ENCODE measurements at regions not wholly inside any gene's neighbourhood (a gene's known extent, or its start where the extent isn't known, plus 50 kb on each side); places are given as distances from the start of the nearest gene placed in this dataset.

DNA sequence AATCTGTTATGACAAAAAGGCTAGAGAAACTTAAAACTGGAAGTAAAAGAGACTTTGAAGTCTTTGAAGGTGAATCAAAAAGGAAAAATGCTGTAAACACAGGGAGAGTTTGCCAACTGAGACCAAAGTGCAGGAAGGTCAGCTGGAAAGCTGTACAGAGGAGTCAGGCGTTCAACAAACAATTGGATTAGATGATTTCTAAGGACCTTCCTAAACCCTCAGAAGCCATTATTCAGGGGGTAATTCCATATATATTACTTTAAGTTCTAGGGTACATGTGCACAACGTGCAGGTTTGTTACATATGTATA lies 156.8 kb downstream of the ZBTB18 start:
- Mint-ChIP-seq H3K4me3 (no peak overlapping the region), H3K4me1 (no peaks in the 10 kb centered on the region), H3K9me3 (no peaks in the 10 kb centered on the region), H3K27me3 (no peaks in the 10 kb centered on the region), H3K36me3 (ENCODE audit: low read depth) (no peaks in the 10 kb centered on the region), H3K27ac (no peak overlapping the region)
- no peak for DNase-seq
- ChIA-PET CTCF (interaction anchor here (0.6 to 1.5 kb wide), 2 partner anchors 19 to 400 kb away, joined by 3 read pairs; no protein-coding TSS in a partner anchor), POLR2A (no interaction called here)

DNA sequence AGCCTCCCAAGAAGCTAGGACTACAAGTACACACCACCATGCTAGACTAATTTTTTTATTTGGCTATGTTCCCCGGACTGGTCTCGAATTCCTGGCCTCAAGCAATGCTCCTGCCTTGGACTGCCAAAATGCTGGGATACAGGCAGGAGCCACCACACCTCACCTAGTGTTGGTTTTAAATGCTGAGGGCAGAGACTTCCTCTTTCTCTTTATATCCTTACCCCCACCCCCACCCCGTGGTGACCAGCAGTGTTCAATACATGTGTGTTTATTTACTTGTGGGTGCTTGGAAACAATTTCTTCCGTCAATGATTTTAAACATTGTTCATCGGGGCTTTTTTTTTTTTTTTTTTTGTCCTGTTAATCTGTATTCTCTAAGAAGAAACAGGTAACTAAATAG lies 158.9 kb downstream of the ZBTB18 start:
- Mint-ChIP-seq H3K36me3 (ENCODE audit: low read depth) (no peaks in the 10 kb centered on the region), H3K4me3 (no peak overlapping the region), H3K9me3 (no peaks in the 10 kb centered on the region), H3K27ac (no peak overlapping the region), H3K27me3 (no peaks in the 10 kb centered on the region), H3K4me1 (no peaks in the 10 kb centered on the region)
- POLR2A ChIA-PET, result no interaction called here
- CTCF ChIA-PET, result no interaction called here
- DNase-seq, result no peak

DNA sequence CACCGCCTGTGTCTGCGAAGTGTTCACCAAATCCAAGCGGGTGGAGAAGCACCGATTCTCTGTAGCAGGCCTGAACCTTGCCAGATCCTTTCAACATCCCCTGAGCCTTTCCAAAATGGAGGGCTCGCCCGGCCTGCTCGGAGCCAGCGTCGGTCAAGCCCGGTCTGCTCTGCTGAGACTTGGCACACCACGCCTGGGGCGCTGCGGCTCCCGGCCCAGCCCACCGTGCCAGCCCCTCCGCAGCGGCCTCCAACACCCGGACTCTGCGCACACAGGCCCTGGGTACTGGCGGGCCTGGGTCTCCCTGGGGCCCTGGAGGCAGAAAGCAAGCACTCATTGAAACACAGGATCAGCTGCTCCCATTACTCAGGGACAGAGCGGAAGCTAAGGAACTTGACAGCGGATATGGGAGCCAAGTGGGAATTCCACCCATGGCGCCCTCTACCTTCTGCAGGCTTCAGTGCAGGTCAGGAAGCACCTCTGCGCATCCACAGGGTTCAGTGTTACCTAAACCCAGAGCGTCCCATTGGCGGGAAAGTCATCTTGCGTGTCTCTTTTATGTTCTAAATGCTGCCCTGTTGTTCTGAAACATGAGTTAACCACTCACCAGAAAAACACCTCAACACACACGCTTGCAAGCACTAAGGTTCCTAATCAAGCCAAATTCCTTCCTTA lies 159.9 kb downstream of the ZBTB18 start:
- Mint-ChIP-seq H3K27ac (no peak overlapping the region), H3K4me3 (no peak overlapping the region), H3K4me1 (no peaks in the 10 kb centered on the region), H3K27me3 (no peaks in the 10 kb centered on the region), H3K36me3 (ENCODE audit: low read depth) (no peaks in the 10 kb centered on the region), H3K9me3 (no peaks in the 10 kb centered on the region)
- no peak for DNase-seq
- CTCF ChIA-PET, result no interaction called here
- POLR2A ChIA-PET, result no interaction called here

DNA sequence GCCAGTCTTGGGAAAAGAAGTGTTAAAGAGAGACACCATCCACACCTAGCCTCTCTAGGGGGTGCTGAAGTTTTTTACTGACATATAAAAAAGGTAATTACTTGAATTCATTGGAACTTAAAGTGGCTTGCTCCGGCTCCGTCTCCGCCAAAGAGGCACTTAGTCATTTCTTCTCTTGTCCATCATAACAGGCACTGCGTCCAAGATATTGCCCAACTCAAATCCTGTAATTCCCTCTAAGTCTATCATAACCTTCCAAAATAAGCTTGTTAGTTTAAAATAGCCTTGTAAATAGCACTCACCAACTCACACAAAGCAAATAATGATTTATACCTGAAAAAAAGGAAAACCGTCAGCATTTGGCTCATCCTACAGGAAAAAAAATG lies 160.5 kb downstream of the ZBTB18 start:
- H3K4me3 Mint-ChIP-seq, result no peak overlapping the region
- ChIA-PET POLR2A (no interaction called here), CTCF (no interaction called here)
- no peaks in the 10 kb centered on the region for H3K4me1 Mint-ChIP-seq
- no peak for DNase-seq
- no peak overlapping the region for H3K27ac Mint-ChIP-seq
- H3K9me3 Mint-ChIP-seq, result no peaks in the 10 kb centered on the region
- H3K27me3 Mint-ChIP-seq, result no peaks in the 10 kb centered on the region
- H3K36me3 Mint-ChIP-seq (ENCODE audit: low read depth), result no peaks in the 10 kb centered on the region

DNA sequence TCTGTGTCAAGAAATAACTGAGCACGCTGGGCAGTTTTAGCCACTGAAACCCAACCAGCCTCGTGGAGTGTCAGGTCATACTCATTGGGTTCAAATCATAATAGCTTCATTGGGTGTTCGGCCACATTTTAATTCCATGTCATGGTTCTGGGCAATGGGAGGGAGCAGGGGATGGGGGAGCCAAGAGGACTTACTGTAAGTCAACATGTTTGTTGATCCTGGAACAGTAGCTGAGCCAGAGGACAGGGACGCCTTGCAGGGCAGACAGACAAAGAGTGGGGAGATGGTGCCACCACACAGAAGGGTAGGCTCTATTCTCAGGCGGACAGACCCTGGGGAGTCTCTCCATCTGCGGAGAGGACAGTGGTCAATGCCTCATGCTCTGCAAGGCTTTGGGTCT lies 161.1 kb downstream of the ZBTB18 start:
- DNase-seq, result no peak
- Mint-ChIP-seq H3K27ac (no peak overlapping the region), H3K9me3 (no peaks in the 10 kb centered on the region), H3K4me3 (no peak overlapping the region), H3K36me3 (ENCODE audit: low read depth) (no peaks in the 10 kb centered on the region), H3K4me1 (no peaks in the 10 kb centered on the region), H3K27me3 (no peaks in the 10 kb centered on the region)
- ChIA-PET CTCF (interaction anchor here (1.0 kb wide), 1 partner anchor 14 kb away, joined by 3 read pairs; no protein-coding TSS in a partner anchor), POLR2A (no interaction called here)

DNA sequence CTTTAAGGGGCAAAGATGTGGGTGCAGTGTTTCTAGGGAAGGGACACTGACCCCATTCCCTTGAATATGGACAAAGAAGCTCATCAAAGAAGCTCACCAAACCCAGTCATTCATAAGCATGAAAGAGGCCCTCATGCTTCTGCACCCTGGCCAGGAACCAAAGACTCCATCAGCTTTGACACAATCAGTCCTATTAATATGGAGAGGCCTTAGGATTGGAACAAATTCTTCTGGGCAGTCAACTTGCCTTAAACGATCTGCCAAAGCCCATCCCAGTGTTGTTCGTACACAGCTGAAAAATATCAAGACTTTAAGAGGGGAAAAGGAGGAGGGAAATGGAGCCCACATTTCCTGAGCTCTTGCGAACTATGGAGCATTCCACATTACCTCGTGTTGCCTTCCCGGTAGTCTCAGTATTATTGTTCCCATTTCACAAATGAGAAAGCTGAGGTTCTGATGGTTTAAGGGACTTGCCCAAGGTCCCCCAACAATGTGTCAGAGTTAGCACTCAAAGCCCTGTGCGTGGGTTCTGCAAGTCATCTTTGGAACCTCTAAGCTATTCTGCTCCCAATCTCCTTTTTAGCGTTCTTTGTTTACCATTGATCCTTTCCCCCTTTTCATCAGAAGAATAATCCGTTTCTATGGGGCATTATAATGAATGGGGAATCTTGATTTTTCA lies 161.9 kb downstream of the ZBTB18 start:
- no peak for DNase-seq
- H3K27me3 Mint-ChIP-seq, result no peaks in the 10 kb centered on the region
- H3K4me3 Mint-ChIP-seq, result no peak overlapping the region
- no peaks in the 10 kb centered on the region for H3K36me3 Mint-ChIP-seq (ENCODE audit: low read depth)
- ChIA-PET POLR2A (no interaction called here), CTCF (interaction anchor here (1.0 kb wide), 1 partner anchor 13 kb away, joined by 3 read pairs; no protein-coding TSS in a partner anchor)
- H3K27ac Mint-ChIP-seq, result no peak overlapping the region
- no peaks in the 10 kb centered on the region for H3K9me3 Mint-ChIP-seq
- no peaks in the 10 kb centered on the region for H3K4me1 Mint-ChIP-seq

DNA sequence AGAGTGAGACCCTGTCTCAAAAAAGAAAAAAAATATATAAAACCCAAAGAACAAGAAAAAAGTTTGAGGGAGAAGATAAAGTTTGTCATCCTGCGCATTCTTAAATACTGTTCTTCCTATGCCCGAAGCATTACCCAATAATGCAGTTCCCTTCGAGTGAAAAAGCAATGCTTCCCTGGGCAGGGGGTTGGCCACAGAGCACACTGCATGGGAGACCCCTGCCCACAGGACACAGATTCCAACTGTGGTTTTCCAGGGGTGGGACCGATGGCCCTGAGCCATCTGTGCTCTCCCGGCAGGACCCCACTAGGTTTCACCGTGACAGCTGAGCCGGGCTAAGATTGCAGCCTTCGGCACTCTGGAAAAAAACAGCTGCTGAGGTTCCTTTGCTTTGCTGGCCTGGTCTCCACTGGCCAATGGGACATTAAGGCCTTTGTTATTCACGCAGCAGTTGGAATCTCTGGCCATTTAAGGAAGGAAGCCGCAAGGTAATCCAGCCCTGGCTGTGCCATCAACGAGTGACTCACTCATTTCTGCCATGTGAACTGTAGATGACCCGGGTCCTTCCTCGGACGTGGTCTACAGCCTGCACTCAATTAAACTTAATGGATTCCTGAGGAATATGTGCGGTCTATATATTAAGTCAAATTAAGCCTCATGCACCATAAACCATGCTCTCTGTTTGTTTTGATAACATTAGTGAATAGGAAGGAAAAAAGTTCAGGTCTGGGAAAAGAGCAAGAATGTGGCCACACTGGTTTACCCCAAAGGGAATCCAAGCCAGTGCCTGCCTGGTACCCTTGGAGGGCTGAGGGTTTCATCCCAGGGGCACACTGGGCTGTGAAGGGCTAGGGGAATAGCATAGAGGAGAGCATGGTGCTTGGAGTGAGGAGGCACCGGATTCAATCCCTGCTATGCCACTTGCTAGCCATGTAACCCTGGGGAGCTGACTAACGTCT lies 163.2 kb downstream of the ZBTB18 start:
- Mint-ChIP-seq H3K27me3 (no peaks in the 10 kb centered on the region), H3K27ac (no peak overlapping the region), H3K36me3 (ENCODE audit: low read depth) (no peaks in the 10 kb centered on the region), H3K4me3 (no peak overlapping the region), H3K4me1 (no peaks in the 10 kb centered on the region), H3K9me3 (no peaks in the 10 kb centered on the region)
- ChIA-PET POLR2A (no interaction called here), CTCF (no interaction called here)
- DNase-seq, result no peak

DNA sequence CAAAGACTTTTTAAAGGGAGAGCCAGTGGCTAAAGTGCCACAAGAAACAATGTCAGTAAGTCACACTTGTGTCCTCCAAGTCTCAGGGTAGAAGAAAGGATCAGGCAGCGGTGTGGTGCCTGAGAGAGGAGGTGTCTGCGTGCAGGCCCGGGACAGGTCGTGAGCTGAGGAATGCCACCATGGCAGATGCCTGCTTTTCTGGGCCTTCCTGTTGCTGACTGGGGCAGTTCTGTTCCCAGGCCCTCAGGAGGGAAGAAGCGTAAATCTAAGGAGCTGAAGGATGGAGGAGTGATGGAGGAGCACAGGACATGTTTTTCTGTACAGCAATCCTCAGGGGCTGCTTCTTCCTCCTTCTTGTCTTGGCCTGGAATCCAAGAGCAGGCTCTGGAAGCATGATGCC lies 165.8 kb downstream of the ZBTB18 start:
- Mint-ChIP-seq H3K4me3 (no peak overlapping the region), H3K9me3 (no peaks in the 10 kb centered on the region), H3K27me3 (no peaks in the 10 kb centered on the region), H3K27ac (no peak overlapping the region), H3K36me3 (ENCODE audit: low read depth) (no peaks in the 10 kb centered on the region), H3K4me1 (no peaks in the 10 kb centered on the region)
- DNase-seq, result no peak
- POLR2A ChIA-PET, result no interaction called here
- CTCF ChIA-PET, result no interaction called here

DNA sequence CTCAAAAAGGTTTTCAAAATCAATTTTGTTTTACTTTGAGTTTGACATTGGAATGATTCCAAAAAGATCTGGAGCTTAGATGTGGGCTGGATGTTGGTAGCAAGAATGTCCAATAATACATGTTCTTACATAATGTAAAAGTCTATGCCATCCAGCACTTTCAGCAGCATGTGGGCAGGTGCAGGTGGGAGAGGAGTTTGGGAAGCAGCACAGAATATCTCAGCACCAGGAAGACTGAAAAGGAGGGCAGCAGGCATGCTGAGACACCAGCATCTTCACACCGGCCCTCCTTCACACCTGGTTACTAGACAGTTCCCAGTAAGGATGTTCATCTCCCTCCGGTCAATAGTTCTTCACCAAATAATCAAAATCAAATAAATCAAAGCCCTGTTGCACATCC lies 166.6 kb downstream of the ZBTB18 start:
- H3K4me3 Mint-ChIP-seq, result no peak overlapping the region
- H3K27me3 Mint-ChIP-seq, result no peaks in the 10 kb centered on the region
- POLR2A ChIA-PET, result no interaction called here
- H3K27ac Mint-ChIP-seq, result no peak overlapping the region
- no peaks in the 10 kb centered on the region for H3K9me3 Mint-ChIP-seq
- H3K36me3 Mint-ChIP-seq (ENCODE audit: low read depth), result no peaks in the 10 kb centered on the region
- H3K4me1 Mint-ChIP-seq, result no peaks in the 10 kb centered on the region
- no peak for DNase-seq
- CTCF ChIA-PET, result no interaction called here

DNA sequence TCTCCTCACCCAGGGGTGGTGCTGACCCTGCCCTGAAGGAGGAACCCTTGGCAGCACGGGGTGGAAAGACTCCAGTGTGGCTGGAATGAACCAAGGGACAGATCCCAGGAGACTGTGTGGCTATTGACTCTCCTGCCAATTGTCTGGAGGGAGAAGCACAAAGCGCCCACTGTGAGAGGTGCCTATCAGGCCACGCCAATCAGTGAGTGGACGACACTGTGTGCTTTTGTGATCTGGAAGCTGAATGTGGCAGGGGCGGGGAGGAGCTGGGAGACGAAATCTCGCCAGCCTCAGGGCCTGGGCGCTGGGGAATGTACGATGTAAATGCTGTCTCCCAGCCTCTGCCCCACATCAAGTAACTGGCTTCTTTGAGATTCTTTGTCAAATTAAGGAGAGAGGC lies 167.1 kb downstream of the ZBTB18 start:
- H3K9me3 Mint-ChIP-seq, result no peaks in the 10 kb centered on the region
- no peak for DNase-seq
- CTCF ChIA-PET, result no interaction called here
- no peak overlapping the region for H3K4me3 Mint-ChIP-seq
- H3K27ac Mint-ChIP-seq, result no peak overlapping the region
- H3K4me1 Mint-ChIP-seq, result no peaks in the 10 kb centered on the region
- no peaks in the 10 kb centered on the region for H3K27me3 Mint-ChIP-seq
- H3K36me3 Mint-ChIP-seq (ENCODE audit: low read depth), result no peaks in the 10 kb centered on the region
- POLR2A ChIA-PET, result no interaction called here

DNA sequence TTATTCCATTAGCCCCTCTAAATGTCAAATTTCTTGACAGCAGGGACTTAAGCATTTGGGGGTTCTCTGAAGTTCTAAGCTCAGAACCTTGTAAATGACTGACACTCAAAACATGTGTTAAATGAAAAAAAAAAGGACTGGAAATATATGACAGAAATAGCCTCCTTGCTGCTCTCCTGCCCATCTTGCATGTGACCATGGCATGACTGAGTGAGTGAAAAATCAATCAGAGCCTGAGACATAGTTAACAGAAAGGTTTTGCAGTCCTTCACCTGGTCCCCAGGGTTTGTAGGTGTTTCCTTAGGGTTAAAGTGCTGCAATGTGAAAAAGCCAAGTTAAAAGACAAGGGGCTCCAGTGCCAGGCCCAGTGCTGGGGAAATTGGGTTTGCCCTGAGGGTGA lies 168.1 kb downstream of the ZBTB18 start:
- no peak for DNase-seq

DNA sequence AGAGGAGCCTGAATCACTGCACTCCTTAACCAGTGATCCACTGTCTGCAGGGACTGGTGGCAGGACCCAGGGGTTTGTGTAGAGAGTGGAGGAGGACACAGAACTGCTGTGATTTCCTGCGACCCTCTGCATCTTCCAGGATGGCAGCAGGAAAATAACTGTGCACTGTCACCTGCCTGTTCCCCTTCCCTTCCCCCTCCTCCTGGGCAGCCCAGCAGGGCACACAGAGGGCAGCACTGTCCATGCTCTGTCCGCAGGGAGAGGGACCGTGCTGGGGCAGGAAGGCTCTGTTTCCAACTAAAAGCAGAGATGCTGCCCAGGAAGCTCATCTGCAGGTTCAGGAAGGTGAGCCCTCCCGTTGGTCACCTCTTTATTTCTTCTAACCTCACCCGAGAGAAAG lies 168.7 kb downstream of the ZBTB18 start:
- Mint-ChIP-seq H3K27me3 (no peaks in the 10 kb centered on the region), H3K27ac (no peak overlapping the region), H3K4me3 (no peak overlapping the region), H3K9me3 (no peaks in the 10 kb centered on the region), H3K4me1 (no peaks in the 10 kb centered on the region), H3K36me3 (ENCODE audit: low read depth) (no peaks in the 10 kb centered on the region)
- DNase-seq, result no peak
- POLR2A ChIA-PET, result no interaction called here
- CTCF ChIA-PET, result interaction anchor here (1.4 kb wide), 1 partner anchor 14 kb away, joined by 4 read pairs; no protein-coding TSS in a partner anchor

More for the DNA sequence above, 168.1 kb downstream of the ZBTB18 start:
- no peak overlapping the region for H3K4me3 Mint-ChIP-seq
- POLR2A ChIA-PET, result no interaction called here
- no peaks in the 10 kb centered on the region for H3K4me1 Mint-ChIP-seq
- no peaks in the 10 kb centered on the region for H3K9me3 Mint-ChIP-seq
- CTCF ChIA-PET, result interaction anchor here (1.4 kb wide), 1 partner anchor 13 kb away, joined by 4 read pairs; no protein-coding TSS in a partner anchor
- no peak overlapping the region for H3K27ac Mint-ChIP-seq
- H3K36me3 Mint-ChIP-seq (ENCODE audit: low read depth), result no peaks in the 10 kb centered on the region
- no peaks in the 10 kb centered on the region for H3K27me3 Mint-ChIP-seq

DNA sequence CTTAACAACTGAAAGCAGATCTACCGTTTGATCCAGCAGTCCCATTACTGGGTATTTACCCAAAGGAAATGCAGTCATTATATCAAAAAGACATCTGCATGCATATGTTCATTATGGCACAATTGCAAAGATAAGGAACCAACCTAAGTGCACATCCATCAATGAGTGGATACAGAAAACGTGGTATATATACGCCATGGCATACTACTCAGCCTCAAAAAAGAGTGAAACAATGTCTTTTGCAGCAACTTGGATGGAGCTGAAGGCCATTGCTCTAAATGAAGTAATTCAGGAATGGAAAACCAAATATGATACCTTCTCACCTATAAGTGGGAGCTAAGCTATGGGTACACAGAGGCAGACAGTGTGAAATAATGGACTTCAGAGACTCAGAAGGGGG lies 169.3 kb downstream of the ZBTB18 start:
- Mint-ChIP-seq H3K36me3 (ENCODE audit: low read depth) (no peaks in the 10 kb centered on the region), H3K4me1 (peaks cover 2% of the 10 kb centered on the region), H3K27me3 (no peaks in the 10 kb centered on the region), H3K9me3 (no peaks in the 10 kb centered on the region), H3K27ac (no peak overlapping the region), H3K4me3 (no peak overlapping the region)
- ChIA-PET POLR2A (no interaction called here), CTCF (no interaction called here)
- no peak for DNase-seq
